HCT116 (cell line): ENCODE measurements at regions not wholly inside any gene's neighbourhood (a gene's known extent, or its start where the extent isn't known, plus 50 kb on each side); places are given as distances from the start of the nearest gene placed in this dataset.

Source experiments
- ATAC-seq: fragments of 200-7000 bp; cut with Tn5 transposase; 2 replicates; pipeline ENCODE4 v1.9.1; 2020; ENCODE audit warnings: mild to moderate bottlenecking, moderate library complexity
- BruUV-seq: library from RNA; stranded (reverse); fragments of 400-500 nt; replicated peaks from 2 replicates; lab custom pipeline; 2021; lab: Mats Ljungman, UMichigan
- CTCF ChIA-PET: fragments of 300-600 bp; sonication (Branson Sonifier 250); formaldehyde crosslinking; loops from one replicate; lab custom pipeline; 2021; ENCODE audit warnings: antibody characterized with exemption; lab: Charles Lee
- POLR2A ChIA-PET: fragments of 300-600, 350-600 bp; sonication (Branson Sonifier 250); formaldehyde crosslinking; loops from one replicate; lab custom pipeline; 2021; ENCODE audit warnings: antibody characterized with exemption; lab: Charles Lee
- RAD21 ChIA-PET, 2 experiments: fragments of 300-600 bp; sonication (Branson Sonifier 250); formaldehyde crosslinking; loops; one replicate each; lab custom pipeline; 2023; ENCODE audit warnings: low total read pairs in 2 of 2; ENCODE audit not compliant: uncharacterized antibody in 2 of 2, unreplicated experiment in 2 of 2, low non-redundant PET in 1 of 2; lab: Charles Lee
- DNase-seq: peaks from one replicate; pipeline ENCODE4 v3.0.0-alpha.2; 2010; ENCODE audit warnings: low read depth, low spot score
- H2AFZ ChIP-seq: fragments of 200-600 bp; shearing (Covaris generic), sonication (generic); 2 replicates; pipeline ENCODE4 v1.6.1; 2017; ENCODE audit warnings: low read depth, mixed run types, mixed read lengths, antibody characterized with exemption, low read length; ENCODE audit not compliant: poor library complexity, severe bottlenecking
- H3K27ac ChIP-seq: 2 replicates; pipeline ENCODE4 v1.5.1; 2012; ENCODE audit warnings: low read depth, low read length
- H3K27me3 ChIP-seq: fragments of 200-600 bp; sonication (generic); 2 replicates; pipeline ENCODE4 v1.6.1; 2016; ENCODE audit warnings: mixed run types, low read length, mixed read lengths; ENCODE audit not compliant: insufficient read depth
- H3K36me3 ChIP-seq, 2 experiments: fragments of 200-500 bp in 1 of 2; fragments of 200-600 bp in 1 of 2; sonication (Bioruptor generic) in 1 of 2; sonication (generic) in 1 of 2; 2 replicates each; pipeline versions ENCODE4 v1.5.1 to v1.6.1; 2014 to 2016; ENCODE audit warnings: low read length in 2 of 2, inconsistent platforms in 1 of 2, mixed read lengths in 1 of 2, mixed run types in 1 of 2; ENCODE audit not compliant: insufficient read depth in 2 of 2, control insufficient read depth in 1 of 2
- H3K4me1 ChIP-seq, 2 experiments: fragments of 200-600 bp in 1 of 2; sonication (generic) in 1 of 2; 2 replicates each; pipeline versions ENCODE4 v1.5.1 to v1.6.1; 2012 to 2017; ENCODE audit warnings: low read length in 2 of 2, inconsistent platforms in 1 of 2, mild to moderate bottlenecking in 1 of 2, mixed read lengths in 1 of 2, mixed run types in 1 of 2, moderate library complexity in 1 of 2; ENCODE audit not compliant: insufficient read depth in 2 of 2, control insufficient read depth in 1 of 2
- H3K4me2 ChIP-seq: fragments of 200-600 bp; sonication (generic); 2 replicates; pipeline ENCODE4 v1.6.1; 2017; ENCODE audit warnings: mixed run types, low read length, mixed read lengths
- H3K4me3 ChIP-seq, 2 experiments: fragments of 200-600 bp in 1 of 2; sonication (generic) in 1 of 2; replicated peaks in 1 of 2; 2 replicates each; pipeline ENCODE4 v1.5.1; 2011 to 2016; ENCODE audit warnings: low read length in 2 of 2, control low read depth in 1 of 2, low read depth in 1 of 2, mild to moderate bottlenecking in 1 of 2, mixed read lengths in 1 of 2, mixed run types in 1 of 2
- H3K79me2 ChIP-seq: fragments of 200-600 bp; sonication (generic); 2 replicates; pipeline ENCODE4 v1.6.1; 2017; ENCODE audit warnings: mild to moderate bottlenecking, mixed run types, low read length, moderate library complexity, mixed read lengths; ENCODE audit not compliant: insufficient read depth
- H3K9ac ChIP-seq: fragments of 200-600 bp; sonication (generic); 2 replicates; pipeline ENCODE4 v1.6.1; 2016; ENCODE audit warnings: low read length, mixed read lengths
- H3K9me2 ChIP-seq: fragments of 200-600 bp; sonication (generic), shearing (Covaris generic); 2 replicates; pipeline ENCODE4 v1.6.1; 2017; ENCODE audit warnings: mixed run types, mild to moderate bottlenecking, moderate library complexity; ENCODE audit not compliant: insufficient read depth
- H3K9me3 ChIP-seq, 2 experiments: fragments of 200-500 bp in 1 of 2; fragments of 200-600 bp in 1 of 2; sonication (Bioruptor generic) in 1 of 2; sonication (generic) in 1 of 2; 2 replicates each; pipeline ENCODE4 v1.6.1; 2014 to 2017; ENCODE audit warnings: low read length in 2 of 2, mixed read lengths in 2 of 2, inconsistent platforms in 1 of 2, low read depth in 1 of 2, mild to moderate bottlenecking in 1 of 2, mixed run types in 1 of 2, moderate library complexity in 1 of 2; ENCODE audit not compliant: control insufficient read depth in 1 of 2, insufficient read depth in 1 of 2
- H4K20me1 ChIP-seq: fragments of 200-600 bp; sonication (generic), shearing (Covaris generic); 2 replicates; pipeline ENCODE4 v1.6.1; 2017; ENCODE audit warnings: mixed run types, mild to moderate bottlenecking, moderate library complexity; ENCODE audit not compliant: insufficient read depth
- CBX3 ChIP-seq: IDR thresholded peaks from 2 replicates; pipeline ENCODE4 v1.6.1; 2012; ENCODE audit warnings: low read depth
- EGR1 ChIP-seq: IDR thresholded peaks from 2 replicates; pipeline ENCODE4 v1.6.1; 2012; ENCODE audit warnings: low read depth
- ELF1 ChIP-seq: IDR thresholded peaks from 2 replicates; pipeline ENCODE4 v1.6.1; 2012; ENCODE audit warnings: low read depth, borderline replicate concordance
- EZH2 ChIP-seq: fragments of 200-600 bp; sonication (generic); IDR thresholded peaks from 2 replicates; pipeline ENCODE4 v1.6.1; 2017; ENCODE audit warnings: antibody characterized with exemption, mixed run types
- FOSL1 ChIP-seq: IDR thresholded peaks from 2 replicates; pipeline ENCODE4 v1.6.1; 2012; ENCODE audit warnings: low read depth
- JUND ChIP-seq: IDR thresholded peaks from 2 replicates; pipeline ENCODE4 v1.6.1; 2012
- POLR2AphosphoS5 ChIP-seq: IDR thresholded peaks from 2 replicates; pipeline ENCODE4 v1.6.1; 2011; ENCODE audit warnings: mild to moderate bottlenecking, low read depth, low read length, moderate library complexity
- RAD21 ChIP-seq: IDR thresholded peaks from 2 replicates; pipeline ENCODE4 v1.6.1; 2012; ENCODE audit warnings: low read depth, mild to moderate bottlenecking
- REST ChIP-seq: IDR thresholded peaks from 2 replicates; pipeline ENCODE4 v1.6.1; 2012; ENCODE audit warnings: low read depth
- SIN3A ChIP-seq: IDR thresholded peaks from 2 replicates; pipeline ENCODE4 v1.6.1; 2012; ENCODE audit warnings: low read depth
- SP1 ChIP-seq: IDR thresholded peaks from 2 replicates; pipeline ENCODE4 v1.6.1; 2012; ENCODE audit warnings: low read depth
- SRF ChIP-seq: IDR thresholded peaks from 2 replicates; pipeline ENCODE4 v1.6.1; 2012; ENCODE audit warnings: low read depth
- TCF7L2 ChIP-seq: IDR thresholded peaks from 2 replicates; pipeline ENCODE4 v1.7.0; 2011; ENCODE audit warnings: borderline replicate concordance, inconsistent platforms; ENCODE audit not compliant: insufficient read depth, insufficient read length; ENCODE audit errors: extremely low read depth
- ZFX ChIP-seq: fragments of 450-650 bp; IDR thresholded peaks from 2 replicates; pipeline ENCODE4 v1.6.1; 2017
- intact Hi-C: fragments of 100-400 bp; cut with micrococcal nuclease; formaldehyde crosslinking; loops from 2 replicates; pipeline ENCODE4 v1.10.0; 2022
- TF ChIP-seq, protein P1 (sequence below): IDR thresholded peaks from 2 replicates; pipeline ENCODE4 v1.6.1; 2012
- TF ChIP-seq, protein P2 (sequence below): IDR thresholded peaks from 2 replicates; pipeline ENCODE4 v1.6.1; 2012

DNA sequence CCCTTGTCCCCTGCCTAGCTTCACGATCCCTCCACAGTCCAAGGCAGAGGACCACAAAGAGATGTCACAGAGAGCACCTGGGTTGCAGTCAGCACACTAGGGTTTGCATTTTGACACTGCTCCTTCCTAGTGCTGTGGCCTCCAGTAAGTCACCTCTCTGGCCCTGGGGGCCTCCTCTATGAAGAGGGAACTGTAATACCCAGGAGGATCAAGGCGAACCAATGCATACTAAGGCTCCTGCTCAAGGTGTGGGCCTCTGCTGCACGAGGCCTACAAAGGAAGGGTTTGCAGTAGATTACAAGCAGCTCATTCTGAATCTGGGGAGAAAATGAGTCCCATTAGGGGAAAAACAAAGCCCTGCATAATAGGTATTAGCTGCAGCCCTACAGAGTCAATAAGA, 72.3 kb upstream of the FZD7 start:
- Histone ChIP-seq H3K9me2 (no peaks in the 10 kb centered on the region), H3K4me1 (no peaks in the 10 kb centered on the region), H2AFZ (no peak overlapping the region)
- no peak for DNase-seq
- POLR2A ChIA-PET, result no interaction called here
- no TSS peak for BruUV-seq
- CTCF ChIA-PET, result no interaction called here
- TF ChIP-seq, protein P1, sequence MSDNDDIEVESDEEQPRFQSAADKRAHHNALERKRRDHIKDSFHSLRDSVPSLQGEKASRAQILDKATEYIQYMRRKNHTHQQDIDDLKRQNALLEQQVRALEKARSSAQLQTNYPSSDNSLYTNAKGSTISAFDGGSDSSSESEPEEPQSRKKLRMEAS, result no peak
- no peak for TF ChIP-seq SIN3A
- no peak for TF ChIP-seq RAD21
- TF ChIP-seq ZFX, result no peak
- TF ChIP-seq EGR1, result no peak
- no peak for TF ChIP-seq ELF1
- TF ChIP-seq CBX3, result no peak
- TF ChIP-seq POLR2AphosphoS5, result no peak
- TF ChIP-seq REST, result no peak
- no peak for TF ChIP-seq FOSL1
- TF ChIP-seq SRF, result no peak
- no peak for TF ChIP-seq SP1
- no peak for TF ChIP-seq EZH2
- no peak for TF ChIP-seq JUND
- TF ChIP-seq, protein P2, sequence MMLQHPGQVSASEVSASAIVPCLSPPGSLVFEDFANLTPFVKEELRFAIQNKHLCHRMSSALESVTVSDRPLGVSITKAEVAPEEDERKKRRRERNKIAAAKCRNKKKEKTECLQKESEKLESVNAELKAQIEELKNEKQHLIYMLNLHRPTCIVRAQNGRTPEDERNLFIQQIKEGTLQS, result no peak
- no peak for TF ChIP-seq TCF7L2
- TF ChIP-seq, all 23 proteins: peak for 0
- Histone ChIP-seq H3K9ac (no peak overlapping the region), H3K9me3 (no peaks in the 10 kb centered on the region), H3K27ac (no peak overlapping the region), H4K20me1 (no peaks in the 10 kb centered on the region), H3K36me3 (no peaks in the 10 kb centered on the region), H3K79me2 (no peaks in the 10 kb centered on the region), H3K4me2 (no peak overlapping the region), H3K27me3 (peaks cover 6% of the 10 kb centered on the region; the same call in 1 of the 2 replicates), H3K4me3 (no peak overlapping the region)
- RAD21 ChIA-PET, result no interaction called here
- intact Hi-C loops, result no loop called here
- no peak for ATAC-seq
